HUES64 (cell line): ENCODE measurements at regions not wholly inside any gene's neighbourhood (a gene's known extent, or its start where the extent isn't known, plus 50 kb on each side); places are given as distances from the start of the nearest gene placed in this dataset.

ENCODE experiments used
- H3K27ac ChIP-seq: 2 replicates; pipeline ENCODE4 v1.7.0; 2013; ENCODE audit warnings: low read depth, low read length, inconsistent platforms
- H3K27me3 ChIP-seq: 2 replicates; pipeline ENCODE4 v1.6.1; 2013; ENCODE audit warnings: mild to moderate bottlenecking, low read length; ENCODE audit not compliant: insufficient read depth
- H3K36me3 ChIP-seq: 2 replicates; pipeline ENCODE4 v1.6.1; 2013; ENCODE audit warnings: mild to moderate bottlenecking, low read length; ENCODE audit not compliant: insufficient read depth
- H3K4me1 ChIP-seq: 2 replicates; pipeline ENCODE4 v1.6.1; 2013; ENCODE audit warnings: mild to moderate bottlenecking, low read length, moderate library complexity; ENCODE audit not compliant: insufficient read depth
- H3K4me3 ChIP-seq: 2 replicates; pipeline ENCODE4 v1.5.1; 2013; ENCODE audit warnings: mild to moderate bottlenecking, low read length, moderate library complexity
- H3K9ac ChIP-seq: 2 replicates; pipeline ENCODE4 v1.6.1; 2013; ENCODE audit warnings: mild to moderate bottlenecking, low read depth, low read length
- H3K9me3 ChIP-seq: 2 replicates; pipeline ENCODE4 v1.6.1; 2013; ENCODE audit warnings: low read depth, low read length; ENCODE audit not compliant: insufficient read depth
- WGBS: fragments of 150-250, 120-280 bp; methylation state at CpG from one replicate; pipeline ENCODE4 v1.1.7; 2013; ENCODE audit warnings: missing lambda C conversion rate; 5-methylcytosine and 5-hydroxymethylcytosine counted together

DNA sequence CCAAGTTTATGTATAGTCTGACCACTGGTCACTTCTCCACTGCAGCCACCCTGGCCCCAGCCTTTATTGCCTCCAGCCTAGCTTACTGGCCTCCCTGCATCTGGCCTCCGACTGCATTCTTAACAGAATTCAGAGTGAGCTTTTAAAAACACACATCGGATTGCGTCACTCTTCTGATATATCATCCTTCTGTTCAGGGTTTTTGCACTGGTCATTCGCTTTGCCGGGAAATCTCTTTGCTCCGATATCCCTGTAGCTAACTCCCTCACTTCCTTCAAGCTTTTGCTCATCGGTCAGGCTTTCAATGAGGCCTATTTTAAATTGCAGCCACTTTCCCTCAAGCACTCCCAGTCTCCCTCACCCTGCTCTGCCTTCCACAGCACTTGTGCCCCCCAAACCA is 101.6 kb upstream of the DLX2 start:
- H3K36me3 ChIP-seq: 0 out of 2 replicates have a peak, but pooled peaks cover 3% of the 10 kb centered on the region
- H3K9me3 ChIP-seq: peaks cover 8% of the 10 kb centered on the region
- no peak overlapping the region for H3K9ac ChIP-seq
- H3K4me3 ChIP-seq: no peak overlapping the region
- WGBS: 90% methylated on average over 7 of the region's 7 CpGs
- H3K27me3 ChIP-seq: no peaks in the 10 kb centered on the region
- H3K4me1 ChIP-seq: no peaks in the 10 kb centered on the region
- no peak overlapping the region for H3K27ac ChIP-seq

DNA sequence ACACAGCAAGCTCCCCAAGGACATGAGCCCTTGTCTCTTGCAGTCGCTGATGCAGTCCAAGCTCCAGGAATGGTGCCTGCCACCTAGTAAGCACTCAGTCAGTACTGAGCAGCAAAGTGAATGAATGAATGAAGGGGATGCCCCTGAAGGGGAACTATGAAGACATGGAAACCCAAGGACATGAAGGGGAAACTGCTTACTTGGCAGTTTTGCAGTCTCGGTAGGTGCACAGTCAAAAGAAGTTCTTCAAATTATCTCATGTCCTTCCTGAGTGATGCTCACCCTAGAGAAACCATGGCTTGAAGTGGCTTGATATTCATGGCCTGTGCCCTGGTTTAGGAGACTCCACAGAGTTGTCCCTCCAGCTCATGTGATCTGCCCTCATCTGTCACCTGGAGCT is 102.1 kb upstream of the DLX2 start:
- H3K4me1 ChIP-seq: no peaks in the 10 kb centered on the region
- H3K27me3 ChIP-seq: no peaks in the 10 kb centered on the region
- H3K9ac ChIP-seq: no peak overlapping the region
- no peak overlapping the region for H3K4me3 ChIP-seq
- 91% methylated on average over 2 of the region's 2 CpGs for WGBS
- 0 out of 2 replicates have a peak, but pooled peaks cover 3% of the 10 kb centered on the region for H3K36me3 ChIP-seq
- H3K9me3 ChIP-seq: peaks cover 7% of the 10 kb centered on the region
- no peak overlapping the region for H3K27ac ChIP-seq

- H3K27me3 ChIP-seq: no peaks in the 10 kb centered on the region
- H3K9me3 ChIP-seq: peaks cover 2% of the 10 kb centered on the region
- H3K9ac ChIP-seq: no peak overlapping the region
- no peaks in the 10 kb centered on the region for H3K4me1 ChIP-seq
- H3K36me3 ChIP-seq: no peaks in the 10 kb centered on the region
- WGBS: 56% methylated on average over 4 of the region's 4 CpGs
- H3K4me3 ChIP-seq: no peak overlapping the region
- H3K27ac ChIP-seq: no peak overlapping the region
These were observed 102.6 kb upstream of the DLX2 start for GRCh38 chr2:172205292-172205691.

GRCh38 chr2:172207911-172208310 is 105.2 kb upstream of the DLX2 start:
- no peak overlapping the region for H3K27ac ChIP-seq
- H3K9ac ChIP-seq: no peak overlapping the region
- H3K4me1 ChIP-seq: no peaks in the 10 kb centered on the region
- 95% methylated on average over 5 of the region's 5 CpGs for WGBS
- H3K27me3 ChIP-seq: no peaks in the 10 kb centered on the region
- H3K36me3 ChIP-seq: no peaks in the 10 kb centered on the region
- no peaks in the 10 kb centered on the region for H3K9me3 ChIP-seq
- H3K4me3 ChIP-seq: no peak overlapping the region

DNA sequence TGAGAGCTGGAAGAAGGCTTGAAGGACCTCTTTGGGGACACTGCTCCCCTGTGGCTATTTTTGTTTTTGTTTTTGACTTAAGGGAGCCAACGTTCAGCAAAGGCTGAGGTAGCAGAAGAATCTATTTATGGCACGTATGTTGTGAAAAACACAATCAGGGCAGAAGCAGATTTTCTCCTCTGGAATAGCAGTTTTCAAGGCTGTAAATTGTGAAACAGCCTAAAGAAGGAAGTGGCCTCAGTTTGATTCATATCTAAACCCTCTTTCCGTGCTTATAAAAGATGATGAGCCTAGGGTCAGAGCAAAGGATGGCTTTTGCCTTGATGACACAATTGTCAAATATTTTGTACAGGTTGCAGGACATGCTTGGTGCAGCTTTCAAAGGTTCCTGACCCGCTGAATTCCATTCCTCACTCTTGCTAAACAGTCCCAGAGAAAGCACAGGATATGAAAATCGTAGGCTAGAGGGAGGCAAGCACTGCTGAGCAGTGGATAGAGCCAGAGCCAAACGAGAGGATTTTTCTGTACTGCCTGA is 106.2 kb upstream of the DLX2 start:
- H3K9me3 ChIP-seq: no peaks in the 10 kb centered on the region
- H3K27me3 ChIP-seq: no peaks in the 10 kb centered on the region
- no peak overlapping the region for H3K27ac ChIP-seq
- H3K36me3 ChIP-seq: no peaks in the 10 kb centered on the region
- H3K4me1 ChIP-seq: peaks cover 8% of the 10 kb centered on the region
- H3K4me3 ChIP-seq: no peak overlapping the region
- WGBS: 90% methylated on average over 6 of the region's 6 CpGs
- no peak overlapping the region for H3K9ac ChIP-seq

GRCh38 chr2:172210599-172210998 is 107.9 kb upstream of the DLX2 start:
- Histone ChIP-seq H3K27ac (no peak overlapping the region), H3K27me3 (no peaks in the 10 kb centered on the region), H3K9ac (no peak overlapping the region), H3K4me3 (no peak overlapping the region), H3K36me3 (no peaks in the 10 kb centered on the region), H3K4me1 (peaks cover 11% of the 10 kb centered on the region), H3K9me3 (no peaks in the 10 kb centered on the region)

DNA sequence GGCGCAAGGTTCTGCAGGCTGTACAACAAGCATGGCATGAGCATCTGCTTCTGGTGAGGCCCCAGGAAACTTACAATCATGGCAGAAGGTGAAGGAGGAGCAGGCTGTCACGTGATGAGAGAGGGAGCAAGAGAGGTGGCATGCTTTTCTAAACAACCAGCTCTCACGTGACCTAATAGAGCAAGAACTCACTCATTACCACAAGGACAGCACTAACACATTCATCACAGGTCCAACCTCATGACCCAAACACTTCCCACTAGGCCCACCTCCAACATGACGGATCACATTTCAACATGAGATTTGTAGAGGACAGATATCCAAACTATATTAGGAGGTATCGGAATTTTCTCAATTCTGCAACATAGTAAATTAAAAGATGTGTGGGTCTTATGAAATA is 108.8 kb upstream of the DLX2 start:
- Histone ChIP-seq H3K4me1 (peaks cover 11% of the 10 kb centered on the region), H3K9me3 (no peaks in the 10 kb centered on the region), H3K27ac (no peak overlapping the region), H3K36me3 (no peaks in the 10 kb centered on the region), H3K4me3 (no peak overlapping the region), H3K27me3 (no peaks in the 10 kb centered on the region), H3K9ac (no peak overlapping the region)
- 79% methylated on average over 4 of the region's 5 CpGs for WGBS

- WGBS: 85% methylated on average over 12 of the region's 12 CpGs
- no peak overlapping the region for H3K4me3 ChIP-seq
- no peaks in the 10 kb centered on the region for H3K27me3 ChIP-seq
- H3K27ac ChIP-seq: no peak overlapping the region
- no peaks in the 10 kb centered on the region for H3K36me3 ChIP-seq
- H3K9me3 ChIP-seq: no peaks in the 10 kb centered on the region
- H3K9ac ChIP-seq: no peak overlapping the region
- peaks cover 11% of the 10 kb centered on the region for H3K4me1 ChIP-seq
These were observed 110.6 kb upstream of the DLX2 start for GRCh38 chr2:172213116-172213860.

GRCh38 chr2:172214252-172214651 is 111.6 kb upstream of the DLX2 start:
- no peaks in the 10 kb centered on the region for H3K36me3 ChIP-seq
- peaks cover 11% of the 10 kb centered on the region for H3K4me1 ChIP-seq
- no peak overlapping the region for H3K27ac ChIP-seq
- H3K9me3 ChIP-seq: no peaks in the 10 kb centered on the region
- 94% methylated on average over 1 of the region's 2 CpGs for WGBS
- no peak overlapping the region for H3K4me3 ChIP-seq
- no peak overlapping the region for H3K9ac ChIP-seq
- no peaks in the 10 kb centered on the region for H3K27me3 ChIP-seq

- Histone ChIP-seq H3K36me3 (no peaks in the 10 kb centered on the region), H3K27ac (no peak overlapping the region), H3K4me3 (no peak overlapping the region), H3K9me3 (no peaks in the 10 kb centered on the region), H3K27me3 (no peaks in the 10 kb centered on the region), H3K4me1 (peaks cover 11% of the 10 kb centered on the region), H3K9ac (no peak overlapping the region)
- WGBS: 91% methylated on average over 15 of the region's 15 CpGs
These were observed 112.7 kb upstream of the DLX2 start for GRCh38 chr2:172215172-172215935.

GRCh38 chr2:172215936-172216335 is 113.2 kb upstream of the DLX2 start:
- Histone ChIP-seq H3K36me3 (no peaks in the 10 kb centered on the region), H3K4me1 (peaks cover 11% of the 10 kb centered on the region), H3K27me3 (no peaks in the 10 kb centered on the region), H3K9me3 (no peaks in the 10 kb centered on the region), H3K9ac (no peak overlapping the region), H3K4me3 (no peak overlapping the region), H3K27ac (no peak overlapping the region)
- 73% methylated on average over 1 of the region's 2 CpGs for WGBS
